NB4 (cell line): ENCODE measurements at regions not wholly inside any gene's neighbourhood (a gene's known extent, or its start where the extent isn't known, plus 50 kb on each side); places are given as distances from the start of the nearest gene placed in this dataset.

Experiments
- DNase-seq: peaks from one replicate; pipeline ENCODE4 v3.0.0; 2010; ENCODE audit warnings: low read depth
- H3K4me3 ChIP-seq: one replicate; pipeline ENCODE4 v1.5.1; 2011; ENCODE audit warnings: mild to moderate bottlenecking, low read depth, low read length, moderate library complexity
- MYC ChIP-seq: IDR thresholded peaks from 2 replicates; pipeline ENCODE4 v1.6.1; 2011; ENCODE audit warnings: low read depth, low read length
- POLR2A ChIP-seq: IDR thresholded peaks from 2 replicates; pipeline ENCODE4 v1.6.1; 2011; ENCODE audit warnings: mild to moderate bottlenecking; ENCODE audit not compliant: insufficient read length; ENCODE audit errors: extremely low read depth
- TF ChIP-seq, protein P1 (sequence below): IDR thresholded peaks from 2 replicates; pipeline ENCODE4 v1.6.1; 2011; ENCODE audit warnings: low read depth, low read length
- TF ChIP-seq, protein P2 (sequence below): IDR thresholded peaks from one replicate; pipeline ENCODE4 v1.5.1; 2012; ENCODE audit warnings: low read depth, low read length

GRCh38 chr2:150126839-150127238 is 360.6 kb downstream of the RND3 start:
- TF ChIP-seq, protein P1, sequence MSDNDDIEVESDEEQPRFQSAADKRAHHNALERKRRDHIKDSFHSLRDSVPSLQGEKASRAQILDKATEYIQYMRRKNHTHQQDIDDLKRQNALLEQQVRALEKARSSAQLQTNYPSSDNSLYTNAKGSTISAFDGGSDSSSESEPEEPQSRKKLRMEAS: no peak
- TF ChIP-seq POLR2A: no peak
- TF ChIP-seq MYC: no peak
- TF ChIP-seq, protein P2, sequence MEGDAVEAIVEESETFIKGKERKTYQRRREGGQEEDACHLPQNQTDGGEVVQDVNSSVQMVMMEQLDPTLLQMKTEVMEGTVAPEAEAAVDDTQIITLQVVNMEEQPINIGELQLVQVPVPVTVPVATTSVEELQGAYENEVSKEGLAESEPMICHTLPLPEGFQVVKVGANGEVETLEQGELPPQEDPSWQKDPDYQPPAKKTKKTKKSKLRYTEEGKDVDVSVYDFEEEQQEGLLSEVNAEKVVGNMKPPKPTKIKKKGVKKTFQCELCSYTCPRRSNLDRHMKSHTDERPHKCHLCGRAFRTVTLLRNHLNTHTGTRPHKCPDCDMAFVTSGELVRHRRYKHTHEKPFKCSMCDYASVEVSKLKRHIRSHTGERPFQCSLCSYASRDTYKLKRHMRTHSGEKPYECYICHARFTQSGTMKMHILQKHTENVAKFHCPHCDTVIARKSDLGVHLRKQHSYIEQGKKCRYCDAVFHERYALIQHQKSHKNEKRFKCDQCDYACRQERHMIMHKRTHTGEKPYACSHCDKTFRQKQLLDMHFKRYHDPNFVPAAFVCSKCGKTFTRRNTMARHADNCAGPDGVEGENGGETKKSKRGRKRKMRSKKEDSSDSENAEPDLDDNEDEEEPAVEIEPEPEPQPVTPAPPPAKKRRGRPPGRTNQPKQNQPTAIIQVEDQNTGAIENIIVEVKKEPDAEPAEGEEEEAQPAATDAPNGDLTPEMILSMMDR: no peak
- no peak for DNase-seq

GRCh38 chr2:150126143-150126740 is 361.2 kb downstream of the RND3 start:
- TF ChIP-seq, protein P1: no peak
- no peak overlapping the region for H3K4me3 ChIP-seq
- DNase-seq: no peak

More at GRCh38 chr2:150126839-150127238, 360.6 kb downstream of the RND3 start:
- H3K4me3 ChIP-seq: no peak overlapping the region

DNA sequence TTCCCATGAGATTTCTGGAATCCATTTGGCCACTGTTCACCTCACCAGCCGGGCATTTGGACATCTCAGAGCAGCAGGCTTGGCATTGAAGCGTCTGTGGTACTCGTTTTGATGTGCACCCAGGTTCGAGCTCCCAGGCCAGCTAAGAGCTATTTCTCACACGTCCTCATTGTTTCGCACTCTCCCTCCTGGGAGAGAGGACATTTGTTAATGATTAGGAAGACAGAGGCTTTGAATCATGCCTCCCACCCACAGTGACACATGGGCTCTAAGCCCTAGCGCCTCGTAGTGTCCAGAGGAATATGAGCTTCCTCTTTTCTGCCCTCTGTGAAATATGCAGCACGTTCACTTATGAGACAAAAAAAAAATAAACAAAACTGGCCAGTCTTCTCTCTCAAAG is 361.8 kb downstream of the RND3 start:
- DNase-seq: peak; percentile 56
- H3K4me3 ChIP-seq: no peak overlapping the region
- TF ChIP-seq, protein P1: peak; percentile 28; the same call in 1 of the 2 replicates
- TF ChIP-seq POLR2A: no peak

DNA sequence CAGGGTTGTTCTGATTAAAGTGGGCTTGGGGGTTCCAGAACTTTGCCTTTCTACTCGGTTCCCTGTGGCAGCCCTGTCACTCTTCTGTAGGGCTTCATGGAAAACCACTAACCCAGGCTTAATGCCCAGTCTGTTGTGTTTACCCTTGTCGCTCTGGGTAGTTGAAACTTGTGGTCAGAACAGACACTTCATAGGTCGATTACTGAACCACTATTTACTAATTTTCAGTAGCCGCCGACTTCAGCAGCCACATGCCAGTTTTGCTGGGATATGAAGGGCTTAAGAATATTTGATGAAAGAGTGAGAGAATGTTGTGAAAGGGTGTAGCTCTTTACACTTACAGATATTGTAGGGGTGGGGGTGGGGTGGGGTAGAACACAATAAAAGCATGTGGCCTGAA is 362.3 kb downstream of the RND3 start:
- TF ChIP-seq MYC (no peak), POLR2A (no peak)
- TF ChIP-seq, protein P1: no peak
- TF ChIP-seq, protein P2: no peak
- H3K4me3 ChIP-seq: no peak overlapping the region
- no peak for DNase-seq

GRCh38 chr2:150124739-150125138 is 362.7 kb downstream of the RND3 start:
- DNase-seq: no peak
- TF ChIP-seq MYC (no peak), POLR2A (no peak)
- TF ChIP-seq, protein P1: no peak
- TF ChIP-seq, protein P2: no peak
- H3K4me3 ChIP-seq: no peak overlapping the region

- TF ChIP-seq, protein P2: no peak
- TF ChIP-seq MYC (no peak), POLR2A (no peak)
- TF ChIP-seq, protein P1: no peak
- no peak for DNase-seq
- H3K4me3 ChIP-seq: no peak overlapping the region
Measured at GRCh38 chr2:150122871-150123613, 364.4 kb downstream of the RND3 start.
